ENCODE measurements at regions not wholly inside any gene's neighbourhood (a gene's known extent, or its start where the extent isn't known, plus 50 kb on each side); places are given as distances from the start of the nearest gene placed in this dataset.

DNA sequence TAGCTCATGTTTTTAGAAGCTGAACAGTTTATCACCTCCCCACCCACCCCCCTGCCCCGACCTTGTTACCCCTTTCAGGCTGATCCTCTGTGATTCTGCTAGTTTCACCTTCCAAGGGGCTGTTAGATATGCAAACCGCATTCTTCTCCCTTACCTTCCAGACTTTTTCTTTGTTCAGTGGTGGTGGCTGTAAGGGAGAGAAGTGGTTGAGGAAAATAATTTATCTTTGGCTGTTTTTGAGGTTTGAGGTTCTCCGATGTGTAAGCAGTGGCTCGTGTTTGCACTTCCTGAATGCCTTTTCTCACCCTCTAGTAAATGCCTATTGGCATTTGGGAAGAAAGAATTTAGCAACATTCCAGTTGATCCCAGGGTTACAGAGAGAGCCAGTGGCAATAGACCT lies 69.4 kb upstream of the KCNG1 start:
- no peak for DNase-seq

DNA sequence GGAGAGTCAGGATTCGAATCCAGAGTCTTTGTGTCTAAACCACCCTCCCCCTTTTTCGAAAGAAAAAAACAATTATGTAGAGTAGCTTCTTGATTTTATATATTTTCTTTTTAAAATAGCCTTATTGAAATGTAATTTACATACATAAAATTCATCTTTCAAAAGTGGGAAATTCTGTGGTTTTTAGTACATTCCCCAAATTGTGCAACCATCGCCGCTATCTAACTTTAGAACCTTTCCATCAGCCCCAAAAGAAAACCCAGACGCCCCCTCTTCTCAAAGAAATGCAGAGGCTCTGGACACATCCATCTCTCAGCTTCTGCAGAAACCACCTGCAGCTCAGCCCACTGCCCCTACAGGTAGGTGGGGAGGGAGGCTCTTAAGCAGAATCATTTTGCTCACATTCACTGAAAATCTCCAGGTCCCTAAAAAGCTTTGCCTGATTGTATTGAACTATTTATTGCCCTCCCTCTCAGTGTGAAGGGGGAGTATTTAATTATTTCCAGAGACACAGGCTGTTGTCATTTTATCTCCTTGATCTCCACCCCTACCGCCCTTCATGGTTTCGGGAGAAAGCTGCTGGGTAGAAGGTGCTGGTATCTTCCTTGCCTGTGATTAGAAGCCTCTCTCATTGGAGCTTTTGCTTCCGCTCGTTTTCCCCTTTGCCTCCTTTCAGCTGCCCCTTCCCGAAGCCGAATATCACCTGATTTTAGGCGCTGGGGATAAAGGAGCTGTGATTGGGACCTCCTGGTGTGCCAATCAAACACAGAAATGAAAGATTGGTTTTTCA lies 68.7 kb upstream of the KCNG1 start:
- DNase-seq: no peak

DNA sequence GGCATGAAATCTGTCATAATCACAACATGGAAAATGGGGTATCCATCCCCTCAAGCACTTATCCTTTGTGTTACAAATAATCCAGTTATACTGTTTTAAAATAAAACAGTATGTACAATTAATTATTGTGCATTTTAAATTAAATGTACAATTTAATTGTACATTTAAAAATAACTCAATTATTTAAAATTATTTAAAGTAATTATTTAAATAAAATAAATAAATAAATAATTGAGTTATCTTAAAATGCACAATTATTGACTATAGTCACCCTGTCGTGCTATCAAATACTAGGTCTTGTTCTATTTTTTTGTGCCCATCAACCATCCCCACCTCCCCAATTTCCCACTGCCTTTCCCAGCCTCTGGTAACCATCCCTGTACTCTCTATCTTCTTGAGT lies 66.9 kb upstream of the KCNG1 start:
- DNase-seq: no peak

DNA sequence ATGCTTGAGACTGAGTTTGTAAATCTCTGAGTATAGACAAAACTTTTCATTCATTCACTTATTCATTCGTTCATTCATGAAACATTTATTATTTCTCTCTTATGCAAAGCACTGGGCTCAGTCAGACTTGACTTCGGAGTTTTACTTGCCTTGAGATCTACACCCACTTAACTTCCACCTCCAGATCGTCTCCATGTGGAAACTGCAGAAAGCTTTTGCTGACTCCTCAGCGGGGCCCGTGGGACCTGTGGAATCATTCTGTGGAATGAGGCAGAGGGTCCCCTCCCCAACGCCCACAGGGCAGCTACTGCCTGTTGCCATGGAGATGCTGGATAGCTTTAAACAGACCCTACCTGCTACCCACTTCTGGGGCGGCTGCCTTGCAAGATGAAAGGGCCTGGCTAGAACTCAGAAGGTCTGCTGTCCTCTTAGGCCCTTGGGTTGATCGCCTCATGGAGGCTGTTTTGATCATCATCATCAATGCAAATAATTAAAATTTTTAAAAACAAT lies 66.4 kb upstream of the KCNG1 start:
- DNase-seq: no peak

DNA sequence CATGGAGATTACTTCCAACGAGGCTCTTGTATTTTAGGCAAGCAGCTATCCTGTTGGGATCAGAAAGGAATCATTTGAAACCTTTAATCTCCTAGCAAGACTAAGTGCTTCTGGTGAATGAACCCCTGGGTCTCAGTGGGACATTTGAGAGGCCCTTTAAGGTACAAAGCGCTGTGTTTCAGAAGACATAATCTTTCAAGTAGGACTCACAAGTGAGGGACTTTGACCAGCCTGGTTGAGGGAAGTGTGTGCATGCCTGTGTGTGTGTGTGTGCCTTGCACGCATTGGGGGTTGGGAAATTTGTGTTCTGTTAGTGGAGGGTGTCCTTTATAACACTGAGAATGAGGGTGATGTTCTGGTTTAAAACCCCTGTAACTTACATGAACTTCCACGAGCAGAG lies 64.4 kb upstream of the KCNG1 start:
- no peak for DNase-seq

DNA sequence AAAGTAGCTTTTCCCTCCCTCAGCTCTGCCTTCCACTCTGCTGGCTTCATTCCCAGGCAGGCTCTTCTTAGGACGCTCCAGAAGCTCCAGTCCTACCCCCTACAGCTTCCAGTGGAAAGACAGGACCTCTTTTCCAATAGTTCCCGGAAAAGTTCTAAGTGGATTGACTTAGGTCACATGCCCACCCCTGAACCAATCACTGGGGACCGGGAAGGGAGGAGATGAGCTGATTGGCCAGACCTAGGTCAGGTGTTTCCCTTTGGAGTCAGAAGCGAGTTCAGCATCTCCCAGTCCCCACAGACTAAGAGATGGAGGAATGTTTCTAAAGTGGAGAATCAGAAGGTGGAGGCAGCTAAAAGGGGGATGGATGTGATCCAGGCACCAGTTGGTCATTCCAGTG lies 62.9 kb upstream of the KCNG1 start:
- DNase-seq: no peak

DNA sequence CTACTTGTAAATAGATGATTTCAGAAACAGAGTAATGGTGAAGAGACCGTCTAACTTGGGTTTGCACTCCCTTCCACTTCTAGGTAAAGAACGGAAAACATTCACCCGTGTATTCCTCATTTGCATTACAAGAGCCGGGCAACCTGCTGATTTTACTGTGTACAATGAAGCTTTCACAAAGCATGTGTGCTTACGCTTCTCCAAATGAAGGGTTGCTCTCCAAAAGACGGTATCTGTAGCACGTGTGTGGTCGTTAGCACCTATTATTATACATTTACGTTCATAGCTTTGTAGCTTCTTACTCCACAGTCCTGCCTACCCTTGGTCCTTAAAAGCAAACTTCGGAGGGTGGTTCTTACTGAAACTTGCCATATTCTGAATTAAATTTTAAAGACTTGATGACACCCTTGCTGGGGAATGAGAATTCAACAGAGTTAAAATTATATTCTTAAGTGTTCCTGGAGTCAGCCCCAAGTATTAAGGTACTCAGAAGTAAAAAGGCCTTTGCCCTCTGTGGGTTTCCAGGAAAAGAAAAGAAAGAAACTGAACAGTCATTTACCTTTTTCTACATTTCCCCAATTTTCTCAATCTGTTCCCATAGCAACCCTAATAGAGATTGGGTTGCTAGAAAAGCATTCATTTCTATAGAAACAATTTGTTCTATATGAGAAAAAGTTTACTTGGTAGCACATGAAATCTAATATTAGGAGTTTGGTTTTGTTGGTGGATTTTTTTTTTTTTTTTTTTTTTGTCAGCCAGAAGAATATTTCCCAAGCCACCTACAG lies 61.9 kb upstream of the KCNG1 start:
- DNase-seq: no peak

DNA sequence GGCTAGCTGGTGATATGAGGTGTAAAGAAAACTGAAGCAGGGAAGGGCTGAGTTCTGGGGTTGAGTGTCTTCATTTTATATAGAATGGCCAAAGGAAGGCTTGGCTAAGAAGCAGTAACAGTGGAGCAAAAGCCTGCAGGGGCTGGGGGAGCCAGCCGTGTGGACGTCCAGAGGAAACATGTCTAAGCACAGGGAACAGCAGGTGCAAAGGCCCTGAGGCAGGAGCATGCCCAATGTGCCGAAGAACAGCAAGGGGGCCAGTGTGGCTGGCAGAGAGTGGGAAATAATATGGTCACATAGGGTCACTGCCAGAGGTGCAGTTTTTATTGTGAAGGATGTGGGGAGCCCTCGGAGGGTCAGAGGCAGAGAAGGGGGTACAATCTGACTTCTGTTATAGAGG lies 60.5 kb upstream of the KCNG1 start:
- DNase-seq: no peak

DNA sequence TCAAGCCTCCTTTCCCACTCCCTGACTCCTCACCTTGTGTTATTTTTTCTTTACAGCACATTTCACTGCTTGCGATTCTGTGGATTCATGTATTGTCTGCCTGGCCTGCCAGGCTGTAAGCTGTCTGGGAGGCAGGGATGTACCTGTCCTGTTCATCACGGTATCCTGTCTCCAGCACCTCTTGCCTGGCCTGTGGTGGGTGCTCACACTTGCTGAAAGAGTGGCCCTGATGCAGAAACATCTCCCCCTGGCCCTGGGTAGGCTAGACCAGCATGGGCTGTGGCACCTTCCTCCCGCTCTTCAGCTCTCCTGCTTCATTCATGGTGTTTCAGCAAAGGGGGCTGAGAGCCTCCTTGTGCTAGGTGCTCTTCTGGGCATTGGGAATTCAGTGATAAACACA lies 60.1 kb upstream of the KCNG1 start:
- no peak for DNase-seq

DNA sequence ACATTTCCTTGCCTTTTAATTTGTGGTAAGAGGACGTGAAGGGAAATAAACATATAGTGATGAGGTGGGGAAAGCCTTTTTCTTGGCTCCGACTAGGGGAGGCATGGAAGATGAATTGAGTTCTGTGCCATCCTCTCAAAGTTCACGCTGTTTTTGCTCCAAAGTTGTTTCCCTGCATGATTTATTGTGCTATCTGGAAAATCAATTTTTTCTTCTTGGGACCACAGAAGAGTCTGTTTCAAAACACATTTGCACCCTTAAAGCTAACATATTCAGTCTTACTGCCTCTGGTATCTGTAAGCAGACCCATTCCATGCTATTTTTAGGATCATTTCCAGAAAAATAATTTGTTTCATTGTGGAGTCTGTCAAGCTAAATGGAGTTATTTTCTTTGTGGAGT lies 57.6 kb upstream of the KCNG1 start:
- no peak for DNase-seq

DNA sequence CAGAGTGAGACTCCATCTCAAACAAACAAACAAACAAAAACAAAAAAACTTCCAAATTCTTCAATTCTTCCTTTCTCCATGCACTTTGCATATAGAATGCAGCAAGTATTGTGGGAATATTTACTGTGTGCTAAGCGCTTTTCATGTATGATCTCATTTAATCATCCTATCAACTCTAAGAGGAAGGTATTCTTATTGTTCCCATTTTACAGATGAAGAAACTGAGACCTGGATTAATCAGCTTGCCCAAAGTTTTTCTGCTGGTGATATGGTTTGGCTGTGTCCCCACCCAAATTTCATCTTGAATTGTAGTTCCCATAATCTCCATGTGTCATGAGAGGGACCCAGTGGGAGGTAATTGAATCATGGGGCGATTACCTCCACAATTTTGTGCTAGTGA lies 56.6 kb upstream of the KCNG1 start:
- no peak for DNase-seq

DNA sequence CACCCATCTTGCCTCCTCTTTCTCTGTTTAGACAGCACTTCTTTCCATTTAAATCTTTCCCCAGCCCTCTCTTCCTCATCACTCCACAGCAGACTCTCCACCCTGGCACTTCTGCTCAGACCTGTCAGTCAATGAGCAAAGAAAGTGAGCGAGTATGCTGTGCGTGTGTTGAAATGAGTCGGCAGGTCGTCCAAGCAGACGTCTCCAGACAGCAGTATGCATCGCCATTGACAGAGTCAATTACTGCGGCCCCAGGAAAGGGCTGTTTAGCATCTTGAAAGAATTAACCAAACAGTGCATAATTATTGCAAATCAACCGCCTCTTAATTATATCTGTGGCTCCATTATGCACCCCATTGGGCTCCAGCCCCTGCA lies 54.8 kb upstream of the KCNG1 start:
- DNase-seq: no peak

DNA sequence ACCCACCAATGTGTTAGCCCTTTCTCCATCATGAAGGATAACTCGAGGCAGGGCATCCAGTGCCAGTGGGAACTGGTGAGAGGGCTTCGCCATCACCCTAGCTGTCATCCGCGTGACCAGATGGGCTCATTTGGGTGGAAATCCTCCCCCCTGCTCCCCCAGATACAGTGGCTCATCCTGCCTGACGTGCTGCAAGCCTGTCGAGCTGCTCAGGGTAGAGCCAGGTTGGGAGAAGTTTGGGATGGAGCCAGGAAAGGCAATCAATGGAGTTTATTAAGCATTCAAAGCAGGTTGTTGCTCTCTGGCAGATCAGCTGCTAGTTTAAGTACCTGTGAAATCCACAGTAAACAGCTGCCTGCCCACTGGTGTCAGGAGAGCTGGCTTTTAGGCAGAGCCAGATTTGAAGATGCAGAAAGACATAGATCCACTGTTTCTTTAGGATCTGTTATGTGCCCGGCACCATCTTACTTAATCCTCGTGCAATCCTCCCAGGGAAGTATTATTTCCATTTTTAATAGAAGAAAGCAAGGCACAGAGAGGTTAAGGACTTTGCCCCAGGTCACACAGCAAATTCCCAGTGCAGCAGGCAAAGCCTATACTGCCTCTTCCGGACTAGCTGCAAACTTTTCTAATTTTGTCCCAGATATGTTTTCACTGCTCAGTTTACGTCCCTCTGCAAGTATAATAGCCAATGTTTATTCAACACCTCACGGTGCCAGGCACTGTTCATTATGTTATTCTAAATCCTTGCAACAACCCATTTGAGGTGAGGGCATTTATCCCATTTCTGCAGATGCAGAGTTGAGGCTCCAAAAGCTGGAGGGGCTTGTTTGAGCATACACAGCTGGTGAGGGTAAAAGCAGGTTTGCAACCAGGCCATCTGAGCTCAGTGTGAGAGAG lies 54.1 kb upstream of the KCNG1 start:
- peak; percentile 14 for DNase-seq

DNA sequence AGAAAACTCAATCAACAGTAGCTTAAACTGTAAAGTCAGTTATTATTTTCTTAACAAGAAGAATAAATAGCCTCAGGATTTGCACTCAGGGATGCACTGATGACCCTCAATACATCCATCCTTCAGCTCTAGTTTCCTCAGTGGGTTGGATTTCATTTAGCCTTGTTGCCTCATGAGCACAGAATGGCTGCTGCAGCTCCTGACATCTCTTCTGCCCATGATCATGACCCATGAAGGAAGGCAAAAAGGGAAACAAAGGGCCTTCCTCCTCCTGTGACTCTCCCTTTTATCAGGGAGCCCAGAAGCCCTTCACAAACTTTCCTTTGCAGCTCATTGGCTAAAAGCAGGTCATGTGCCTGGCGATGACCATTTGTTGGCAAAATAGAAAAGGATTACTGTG lies 51.2 kb upstream of the KCNG1 start:
- DNase-seq: no peak

All from NCI-H1092 treated with DMSO at 0.1 percent for 48 hours (cell line).